Stimulated activated effector memory CD8-positive, alpha-beta T cell treated with anti-CD3 and anti-CD28 coated beads, Interleukin-12 subunit alpha, Interleukin-12 subunit beta, amount 100 ng/mL, for 72 hours (primary cell): ENCODE measurements at regions not wholly inside any gene's neighbourhood (a gene's known extent, or its start where the extent isn't known, plus 50 kb on each side); places are given as distances from the start of the nearest gene placed in this dataset.
A peak's percentile ranks its signal among the peaks of the same experiment; 100 is the strongest.

Source experiments
- ATAC-seq: fragments of 150-1000 bp; cut with Tn5 transposase; 2 replicates; pipeline ENCODE4 v1.10.0; 2021
- DNase-seq, 2 donors: peaks; one replicate each; pipeline ENCODE4 v3.0.0; 2021 to 2022; ENCODE audit warnings: low spot score in 2 of 2
- H3K27ac Mint-ChIP-seq: one replicate; pipeline ENCODE4 v1.8.0; 2022; ENCODE audit warnings: mild to moderate bottlenecking, mixed read lengths
- H3K36me3 Mint-ChIP-seq: one replicate; pipeline ENCODE4 v1.8.0; 2022; ENCODE audit warnings: mild to moderate bottlenecking, mixed read lengths
- H3K4me1 Mint-ChIP-seq: one replicate; pipeline ENCODE4 v1.8.0; 2022; ENCODE audit warnings: mixed read lengths
- H3K4me3 Mint-ChIP-seq: one replicate; pipeline ENCODE4 v1.8.0; 2022; ENCODE audit warnings: mild to moderate bottlenecking, mixed read lengths
- H3K9me3 Mint-ChIP-seq: one replicate; pipeline ENCODE4 v1.8.0; 2022; ENCODE audit warnings: mixed read lengths

- no peak for ATAC-seq
- DNase-seq = no peak
- H3K27ac Mint-ChIP-seq = no peak overlapping the region
- no peak overlapping the region for H3K4me3 Mint-ChIP-seq
- H3K36me3 Mint-ChIP-seq = no peaks in the 10 kb centered on the region
- no peaks in the 10 kb centered on the region for H3K9me3 Mint-ChIP-seq
- H3K4me1 Mint-ChIP-seq = peaks cover 12% of the 10 kb centered on the region
Observed at GRCh38 chr14:106876711-106877110, 1350.3 kb downstream of the TMEM121 start.

DNA sequence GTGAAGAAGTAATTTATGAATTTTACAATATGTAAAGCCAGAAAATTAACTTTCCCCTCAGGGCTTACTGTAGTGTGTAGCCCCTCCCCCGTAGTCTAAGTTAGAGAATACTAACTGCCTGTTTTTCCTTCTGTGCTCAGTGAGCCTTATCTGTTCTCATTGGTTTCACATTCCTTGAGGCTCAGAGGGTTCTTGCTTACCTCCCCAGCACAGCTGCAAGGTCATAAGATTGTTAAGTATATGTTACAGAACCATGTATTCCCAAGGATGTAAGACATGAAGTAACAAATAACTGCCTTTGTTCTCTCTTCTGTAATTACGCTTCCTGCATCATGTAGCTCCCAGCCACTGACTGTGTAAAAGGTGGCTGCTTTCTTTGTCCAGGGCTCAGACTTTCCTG lies 1351.1 kb downstream of the TMEM121 start:
- DNase-seq (no peak), ATAC-seq (no peak)
- Mint-ChIP-seq H3K27ac (no peak overlapping the region), H3K4me3 (no peak overlapping the region), H3K4me1 (peaks cover 9% of the 10 kb centered on the region), H3K9me3 (no peaks in the 10 kb centered on the region), H3K36me3 (no peaks in the 10 kb centered on the region)

- Mint-ChIP-seq H3K4me1 (no peaks in the 10 kb centered on the region), H3K4me3 (no peak overlapping the region), H3K27ac (no peak overlapping the region), H3K9me3 (no peaks in the 10 kb centered on the region), H3K36me3 (no peaks in the 10 kb centered on the region)
- ATAC-seq = peak; percentile 90
- DNase-seq = peak; percentile 38 to 85
Observed at GRCh38 chr14:106879241-106879640, 1352.9 kb downstream of the TMEM121 start.

DNA sequence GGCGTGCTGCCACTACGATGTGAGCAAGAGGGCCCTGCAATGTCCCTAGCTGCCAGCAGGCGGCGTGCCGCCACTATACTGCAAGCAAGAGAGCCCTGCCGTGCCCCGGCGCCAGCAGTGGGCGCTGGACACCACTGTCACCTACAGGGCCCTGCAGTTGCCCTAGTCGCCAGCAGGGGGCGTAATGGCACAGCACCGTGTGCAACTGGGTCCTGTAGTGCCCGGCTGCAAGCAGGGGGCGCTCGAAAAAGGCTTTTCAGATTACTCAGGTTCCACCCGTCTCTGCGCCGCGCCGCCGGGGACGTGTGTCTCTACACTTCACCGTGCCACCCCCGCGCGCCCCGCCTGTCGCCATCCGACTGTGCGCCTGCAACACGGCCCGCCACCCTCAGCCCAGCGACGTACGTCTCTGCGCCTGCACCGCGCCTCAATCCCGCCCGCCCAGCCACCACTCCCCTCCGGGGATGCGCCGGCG lies 1356.9 kb downstream of the TMEM121 start:
- ATAC-seq (peak; percentile 47), DNase-seq (peak; percentile 26 to 67)
- Mint-ChIP-seq H3K9me3 (no peaks in the 10 kb centered on the region), H3K4me3 (no peak overlapping the region), H3K27ac (no peak overlapping the region), H3K4me1 (no peaks in the 10 kb centered on the region), H3K36me3 (no peaks in the 10 kb centered on the region)
